CD14-positive monocyte (primary cell): ENCODE measurements at regions not wholly inside any gene's neighbourhood (a gene's known extent, or its start where the extent isn't known, plus 50 kb on each side); places are given as distances from the start of the nearest gene placed in this dataset.

ENCODE experiments used
- DNase-seq, 3 donors: peaks; one replicate each; pipeline ENCODE4 v3.0.0-alpha.2; 2011 to 2022
- H2AFZ ChIP-seq: 2 replicates; pipeline ENCODE4 v1.6.0; 2012; ENCODE audit warnings: mild to moderate bottlenecking, low read depth, low read length, inconsistent platforms; ENCODE audit not compliant: insufficient read depth, poor library complexity, severe bottlenecking
- H3K27ac ChIP-seq, 2 donors: 1 replicate in 1 of 2; 2 replicates in 1 of 2; pipeline ENCODE4 v1.5.1; 2012 to 2013; ENCODE audit warnings: low read length in 2 of 2, control low read depth in 1 of 2, inconsistent platforms in 1 of 2, low read depth in 1 of 2, mild to moderate bottlenecking in 1 of 2
- H3K27me3 ChIP-seq, 2 donors: one replicate each; pipeline versions ENCODE4 v1.6.0 to v1.6.1; 2011 to 2013; ENCODE audit warnings: low read length in 2 of 2; ENCODE audit not compliant: control insufficient read depth in 2 of 2, insufficient read depth in 2 of 2
- H3K36me3 ChIP-seq, 2 donors: replicated peaks in 1 of 2; 1 replicate in 1 of 2; 2 replicates in 1 of 2; pipeline versions ENCODE4 v1.5.1 to v1.6.1; 2012 to 2013; ENCODE audit warnings: low read length in 2 of 2, control low read depth in 1 of 2, inconsistent platforms in 1 of 2, mild to moderate bottlenecking in 1 of 2; ENCODE audit not compliant: insufficient read depth in 2 of 2, control insufficient read depth in 1 of 2
- H3K4me1 ChIP-seq, 2 donors: 1 replicate in 1 of 2; 2 replicates in 1 of 2; pipeline versions ENCODE4 v1.5.1 to v1.6.1; 2012 to 2013; ENCODE audit warnings: low read length in 2 of 2, control low read depth in 1 of 2, inconsistent platforms in 1 of 2, mild to moderate bottlenecking in 1 of 2, moderate library complexity in 1 of 2; ENCODE audit not compliant: insufficient read depth in 2 of 2, control insufficient read depth in 1 of 2
- H3K4me2 ChIP-seq: replicated peaks from 2 replicates; pipeline ENCODE3; 2012; ENCODE audit warnings: low read length, moderate library complexity, mild to moderate bottlenecking; ENCODE audit not compliant: poor library complexity, severe bottlenecking; ENCODE audit errors: extremely low read depth
- H3K4me3 ChIP-seq, 3 experiments: fragments of 200-600 bp in 1 of 3; sonication (generic) in 1 of 3; replicated peaks in 1 of 3; 1 replicate in 2 of 3; 2 replicates in 1 of 3; pipeline ENCODE4 v1.5.1; 2011 to 2013; ENCODE audit warnings: low read length in 3 of 3, mild to moderate bottlenecking in 3 of 3, control low read depth in 2 of 3, low read depth in 2 of 3, inconsistent platforms in 1 of 3, moderate library complexity in 1 of 3
- H3K79me2 ChIP-seq: 2 replicates; pipeline ENCODE4 v1.6.0; 2012; ENCODE audit warnings: mild to moderate bottlenecking, control low read depth, inconsistent platforms, low read length, moderate library complexity; ENCODE audit not compliant: insufficient read depth
- H3K9ac ChIP-seq: 2 replicates; pipeline ENCODE4 v1.6.0; 2017; ENCODE audit warnings: low read length, mild to moderate bottlenecking; ENCODE audit not compliant: insufficient read depth, poor library complexity, severe bottlenecking
- H3K9me3 ChIP-seq, 2 donors: replicated peaks in 1 of 2; 1 replicate in 1 of 2; 2 replicates in 1 of 2; pipeline versions ENCODE4 v1.5.1 to v1.6.1; 2012 to 2013; ENCODE audit warnings: low read length in 2 of 2, control low read depth in 1 of 2; ENCODE audit not compliant: control insufficient read depth in 1 of 2, insufficient read depth in 1 of 2
- H4K20me1 ChIP-seq: 2 replicates; pipeline ENCODE4 v1.6.0; 2012; ENCODE audit warnings: mild to moderate bottlenecking, low read length, control low read depth, moderate library complexity; ENCODE audit not compliant: insufficient read depth
- H3K27ac Mint-ChIP-seq, 7 donors: one replicate each; pipeline ENCODE4 v1.8.0; 2020; ENCODE audit warnings: mild to moderate bottlenecking in 7 of 7, mixed read lengths in 7 of 7, moderate library complexity in 6 of 7, inconsistent platforms in 2 of 7
- H3K27me3 Mint-ChIP-seq, 3 donors: one replicate each; pipeline ENCODE4 v1.8.0; 2021 to 2022; ENCODE audit warnings: low read depth in 3 of 3, mild to moderate bottlenecking in 3 of 3, mixed read lengths in 3 of 3, moderate library complexity in 3 of 3, inconsistent platforms in 1 of 3
- H3K36me3 Mint-ChIP-seq, 2 donors: one replicate each; pipeline ENCODE4 v1.8.0; 2020; ENCODE audit warnings: mixed read lengths in 2 of 2, inconsistent platforms in 1 of 2, mild to moderate bottlenecking in 1 of 2
- H3K4me1 Mint-ChIP-seq: one replicate; pipeline ENCODE4 v1.8.0; 2020; ENCODE audit warnings: mild to moderate bottlenecking, mixed read lengths
- H3K4me3 Mint-ChIP-seq, 2 donors: one replicate each; pipeline ENCODE4 v1.8.0; 2020; ENCODE audit warnings: mild to moderate bottlenecking in 2 of 2, mixed read lengths in 2 of 2, moderate library complexity in 1 of 2
- H3K9me3 Mint-ChIP-seq, 7 donors: one replicate each; pipeline ENCODE4 v1.8.0; 2020 to 2022; ENCODE audit warnings: mixed read lengths in 7 of 7, mild to moderate bottlenecking in 6 of 7, moderate library complexity in 6 of 7, inconsistent platforms in 2 of 7
- WGBS: methylation state at CpG from one replicate; pipeline ENCODE4 v1.1.5; 2013; ENCODE audit warnings: missing lambda C conversion rate; ENCODE audit not compliant: insufficient coverage; 5-methylcytosine and 5-hydroxymethylcytosine counted together
- intact Hi-C, 2 donors: fragments of 100-400 bp; cut with micrococcal nuclease; formaldehyde crosslinking; loops; one replicate each; pipeline versions ENCODE4 v1.15.0 to v1.15.1; 2023
- TF ChIP-seq, protein P1 (sequence below): fragments of 200-600 bp; IDR thresholded peaks from one replicate; pipeline ENCODE4 v1.8.0; 2022; ENCODE audit warnings: antibody characterized with exemption, mild to moderate bottlenecking

DNA sequence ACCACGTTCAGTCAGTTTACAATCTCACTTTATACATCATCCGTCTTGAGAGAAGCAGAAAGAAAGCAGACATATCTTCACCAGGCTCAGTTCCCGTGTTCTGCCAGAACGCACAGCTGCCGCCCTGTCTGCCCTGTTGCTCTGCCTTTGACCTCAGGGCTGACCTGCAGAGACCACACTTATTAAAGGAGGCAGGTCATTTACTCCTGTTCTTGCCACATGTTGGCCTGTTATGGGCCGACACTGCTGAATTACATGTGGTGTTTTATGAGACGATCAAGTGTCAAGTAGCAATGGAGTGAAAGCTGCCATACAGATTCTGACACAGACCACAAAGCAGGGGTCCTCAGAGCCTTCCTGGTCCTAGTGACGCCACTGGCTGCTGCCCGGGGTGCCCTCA, 232.2 kb downstream of the TTC32 start:
- H3K27me3 Mint-ChIP-seq, result peaks cover 0 to 8% (median 0%) of the 10 kb centered on the region in 3 donors
- Histone ChIP-seq H2AFZ (no peak overlapping the region), H3K36me3 (no peaks in the 10 kb centered on the region), H3K4me2 (no peak overlapping the region), H3K79me2 (no peaks in the 10 kb centered on the region), H3K27me3 (peaks cover 0 to 3% of the 10 kb centered on the region in 2 donors), H4K20me1 (no peaks in the 10 kb centered on the region), H3K27ac (no peak overlapping the region), H3K9me3 (no peaks in the 10 kb centered on the region), H3K4me1 (no peaks in the 10 kb centered on the region), H3K9ac (no peak overlapping the region), H3K4me3 (no peak overlapping the region)
- H3K9me3 Mint-ChIP-seq, result peaks cover 0 to 3% (median 0%) of the 10 kb centered on the region in 7 donors
- H3K36me3 Mint-ChIP-seq, result no peaks in the 10 kb centered on the region
- intact Hi-C loops, result no loop called here
- no peaks in the 10 kb centered on the region for H3K4me1 Mint-ChIP-seq
- H3K27ac Mint-ChIP-seq, result no peak overlapping the region
- TF ChIP-seq, protein P1, sequence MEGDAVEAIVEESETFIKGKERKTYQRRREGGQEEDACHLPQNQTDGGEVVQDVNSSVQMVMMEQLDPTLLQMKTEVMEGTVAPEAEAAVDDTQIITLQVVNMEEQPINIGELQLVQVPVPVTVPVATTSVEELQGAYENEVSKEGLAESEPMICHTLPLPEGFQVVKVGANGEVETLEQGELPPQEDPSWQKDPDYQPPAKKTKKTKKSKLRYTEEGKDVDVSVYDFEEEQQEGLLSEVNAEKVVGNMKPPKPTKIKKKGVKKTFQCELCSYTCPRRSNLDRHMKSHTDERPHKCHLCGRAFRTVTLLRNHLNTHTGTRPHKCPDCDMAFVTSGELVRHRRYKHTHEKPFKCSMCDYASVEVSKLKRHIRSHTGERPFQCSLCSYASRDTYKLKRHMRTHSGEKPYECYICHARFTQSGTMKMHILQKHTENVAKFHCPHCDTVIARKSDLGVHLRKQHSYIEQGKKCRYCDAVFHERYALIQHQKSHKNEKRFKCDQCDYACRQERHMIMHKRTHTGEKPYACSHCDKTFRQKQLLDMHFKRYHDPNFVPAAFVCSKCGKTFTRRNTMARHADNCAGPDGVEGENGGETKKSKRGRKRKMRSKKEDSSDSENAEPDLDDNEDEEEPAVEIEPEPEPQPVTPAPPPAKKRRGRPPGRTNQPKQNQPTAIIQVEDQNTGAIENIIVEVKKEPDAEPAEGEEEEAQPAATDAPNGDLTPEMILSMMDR, result no peak
- H3K4me3 Mint-ChIP-seq, result no peak overlapping the region
- DNase-seq, result no peak
- 66% methylated on average over 8 of the region's 9 CpGs for WGBS

DNA sequence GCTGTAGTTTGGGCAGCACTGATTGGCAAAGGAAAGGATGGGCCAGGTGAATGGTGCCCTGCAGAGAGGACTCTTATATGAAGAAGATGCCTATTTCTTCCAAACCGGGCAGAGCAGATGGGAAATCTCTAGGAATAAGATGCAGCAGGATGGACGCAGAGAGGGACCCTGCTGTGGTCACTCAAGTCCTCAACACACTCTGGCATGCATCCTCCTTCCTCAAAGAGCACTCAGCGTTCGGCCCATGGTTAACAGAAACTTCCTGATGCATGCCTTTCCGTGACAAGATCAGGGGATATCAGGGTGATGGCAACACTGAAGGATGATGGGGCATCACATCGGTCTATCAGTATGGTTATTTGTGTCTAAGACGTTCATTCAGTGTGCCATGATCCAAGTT, 232.7 kb downstream of the TTC32 start:
- WGBS, result 63% methylated on average over 2 of the region's 7 CpGs

More for the DNA sequence above, 232.7 kb downstream of the TTC32 start:
- no peak overlapping the region for H3K27ac Mint-ChIP-seq
- Histone ChIP-seq H3K27ac (no peak overlapping the region), H3K27me3 (peaks cover 0 to 3% of the 10 kb centered on the region in 2 donors), H3K79me2 (no peaks in the 10 kb centered on the region), H3K4me3 (no peak overlapping the region), H3K36me3 (no peaks in the 10 kb centered on the region), H2AFZ (no peak overlapping the region), H3K9me3 (no peaks in the 10 kb centered on the region), H3K9ac (no peak overlapping the region), H3K4me1 (no peaks in the 10 kb centered on the region), H3K4me2 (no peak overlapping the region), H4K20me1 (no peaks in the 10 kb centered on the region)
- no peak for DNase-seq
- peaks cover 0 to 7% (median 0%) of the 10 kb centered on the region in 3 donors for H3K27me3 Mint-ChIP-seq
- no peaks in the 10 kb centered on the region for H3K4me1 Mint-ChIP-seq
- H3K36me3 Mint-ChIP-seq, result no peaks in the 10 kb centered on the region
- no peak overlapping the region for H3K4me3 Mint-ChIP-seq
- peaks cover 0 to 3% (median 0%) of the 10 kb centered on the region in 7 donors for H3K9me3 Mint-ChIP-seq
- TF ChIP-seq, protein P1, result no peak
- intact Hi-C loops, result no loop called here
